ENCODE measurements at regions not wholly inside any gene's neighbourhood (a gene's known extent, or its start where the extent isn't known, plus 50 kb on each side); places are given as distances from the start of the nearest gene placed in this dataset.

GRCh38 chr17:13749166-13749890 lies 147.6 kb upstream of the HS3ST3A1 start:
- no peaks in the 10 kb centered on the region for H3K27me3 ChIP-seq (ENCODE audit: control insufficient read depth in 2 of 2, insufficient read depth in 1 of 2, low read length in 1 of 2)
- no peaks in the 10 kb centered on the region for H3K4me1 ChIP-seq (ENCODE audit: control insufficient read depth in 2 of 2, insufficient read depth in 2 of 2, low read length in 2 of 2)
- no peaks in the 10 kb centered on the region for H3K9me3 ChIP-seq (ENCODE audit: control insufficient read depth in 2 of 2, insufficient read depth in 1 of 2, low read length in 1 of 2)
- no peak for DNase-seq (ENCODE audit: low read depth in 6 of 9, low spot score in 9 of 9)
- H3K27ac ChIP-seq (ENCODE audit: low read depth in 1 of 2, low read length in 1 of 2) = no peak overlapping the region
- 88% methylated on average over 5 of the region's 5 CpGs for WGBS
- no peaks in the 10 kb centered on the region for H3K36me3 ChIP-seq (ENCODE audit: control insufficient read depth in 2 of 2, insufficient read depth in 2 of 2, low read length in 1 of 2)
- no peak overlapping the region for H3K4me3 ChIP-seq (ENCODE audit: low read length in 2 of 2)

- H3K9me3 ChIP-seq (ENCODE audit: control insufficient read depth in 2 of 2, insufficient read depth in 1 of 2, low read length in 1 of 2) = no peaks in the 10 kb centered on the region
- H3K4me1 ChIP-seq (ENCODE audit: control insufficient read depth in 2 of 2, insufficient read depth in 2 of 2, low read length in 2 of 2) = no peaks in the 10 kb centered on the region
- H3K4me3 ChIP-seq (ENCODE audit: low read length in 2 of 2) = no peak overlapping the region
- no peak for DNase-seq (ENCODE audit: low read depth in 6 of 9, low spot score in 9 of 9)
- no peaks in the 10 kb centered on the region for H3K27me3 ChIP-seq (ENCODE audit: control insufficient read depth in 2 of 2, insufficient read depth in 1 of 2, low read length in 1 of 2)
- H3K27ac ChIP-seq (ENCODE audit: low read depth in 1 of 2, low read length in 1 of 2) = no peak overlapping the region
- H3K36me3 ChIP-seq (ENCODE audit: control insufficient read depth in 2 of 2, insufficient read depth in 2 of 2, low read length in 1 of 2) = no peaks in the 10 kb centered on the region
- 52% methylated on average over 1 of the region's 1 CpG for WGBS
Observed at GRCh38 chr17:13749891-13750235, 148.1 kb upstream of the HS3ST3A1 start.

GRCh38 chr17:13750816-13751793 lies 149.4 kb upstream of the HS3ST3A1 start:
- no peaks in the 10 kb centered on the region for H3K4me1 ChIP-seq (ENCODE audit: control insufficient read depth in 2 of 2, insufficient read depth in 2 of 2, low read length in 2 of 2)
- no peaks in the 10 kb centered on the region for H3K9me3 ChIP-seq (ENCODE audit: control insufficient read depth in 2 of 2, insufficient read depth in 1 of 2, low read length in 1 of 2)
- DNase-seq (ENCODE audit: low read depth in 6 of 9, low spot score in 9 of 9) = no peak
- H3K27me3 ChIP-seq (ENCODE audit: control insufficient read depth in 2 of 2, insufficient read depth in 1 of 2, low read length in 1 of 2) = no peaks in the 10 kb centered on the region
- 63% methylated on average over 12 of the region's 12 CpGs for WGBS
- no peaks in the 10 kb centered on the region for H3K36me3 ChIP-seq (ENCODE audit: control insufficient read depth in 2 of 2, insufficient read depth in 2 of 2, low read length in 1 of 2)
- H3K27ac ChIP-seq (ENCODE audit: low read depth in 1 of 2, low read length in 1 of 2) = no peak overlapping the region
- no peak overlapping the region for H3K4me3 ChIP-seq (ENCODE audit: low read length in 2 of 2)

GRCh38 chr17:13753154-13753553 lies 151.4 kb upstream of the HS3ST3A1 start:
- 90% methylated on average over 3 of the region's 3 CpGs for WGBS
- H3K36me3 ChIP-seq (ENCODE audit: control insufficient read depth in 2 of 2, insufficient read depth in 2 of 2, low read length in 1 of 2) = no peaks in the 10 kb centered on the region
- H3K27me3 ChIP-seq (ENCODE audit: control insufficient read depth in 2 of 2, insufficient read depth in 1 of 2, low read length in 1 of 2) = no peaks in the 10 kb centered on the region
- H3K4me1 ChIP-seq (ENCODE audit: control insufficient read depth in 2 of 2, insufficient read depth in 2 of 2, low read length in 2 of 2) = no peaks in the 10 kb centered on the region
- no peak overlapping the region for H3K27ac ChIP-seq (ENCODE audit: low read depth in 1 of 2, low read length in 1 of 2)
- no peak for DNase-seq (ENCODE audit: low read depth in 6 of 9, low spot score in 9 of 9)
- no peak overlapping the region for H3K4me3 ChIP-seq (ENCODE audit: low read length in 2 of 2)
- H3K9me3 ChIP-seq (ENCODE audit: control insufficient read depth in 2 of 2, insufficient read depth in 1 of 2, low read length in 1 of 2) = no peaks in the 10 kb centered on the region

GRCh38 chr17:13753771-13754170 lies 152.0 kb upstream of the HS3ST3A1 start:
- DNase-seq (ENCODE audit: low read depth in 6 of 9, low spot score in 9 of 9) = no peak
- Histone ChIP-seq H3K4me1 (ENCODE audit: control insufficient read depth in 2 of 2, insufficient read depth in 2 of 2, low read length in 2 of 2) (no peaks in the 10 kb centered on the region), H3K27ac (ENCODE audit: low read depth in 1 of 2, low read length in 1 of 2) (no peak overlapping the region), H3K27me3 (ENCODE audit: control insufficient read depth in 2 of 2, insufficient read depth in 1 of 2, low read length in 1 of 2) (no peaks in the 10 kb centered on the region), H3K36me3 (ENCODE audit: control insufficient read depth in 2 of 2, insufficient read depth in 2 of 2, low read length in 1 of 2) (no peaks in the 10 kb centered on the region), H3K4me3 (ENCODE audit: low read length in 2 of 2) (no peak overlapping the region), H3K9me3 (ENCODE audit: control insufficient read depth in 2 of 2, insufficient read depth in 1 of 2, low read length in 1 of 2) (no peaks in the 10 kb centered on the region)
- 96% methylated on average over 1 of the region's 1 CpG for WGBS

- DNase-seq (ENCODE audit: low read depth in 6 of 9, low spot score in 9 of 9) = no peak
- no peaks in the 10 kb centered on the region for H3K36me3 ChIP-seq (ENCODE audit: control insufficient read depth in 2 of 2, insufficient read depth in 2 of 2, low read length in 1 of 2)
- 95% methylated on average over 8 of the region's 8 CpGs for WGBS
- H3K27me3 ChIP-seq (ENCODE audit: control insufficient read depth in 2 of 2, insufficient read depth in 1 of 2, low read length in 1 of 2) = no peaks in the 10 kb centered on the region
- H3K4me3 ChIP-seq (ENCODE audit: low read length in 2 of 2) = no peak overlapping the region
- no peak overlapping the region for H3K27ac ChIP-seq (ENCODE audit: low read depth in 1 of 2, low read length in 1 of 2)
- H3K4me1 ChIP-seq (ENCODE audit: control insufficient read depth in 2 of 2, insufficient read depth in 2 of 2, low read length in 2 of 2) = no peaks in the 10 kb centered on the region
- H3K9me3 ChIP-seq (ENCODE audit: control insufficient read depth in 2 of 2, insufficient read depth in 1 of 2, low read length in 1 of 2) = no peaks in the 10 kb centered on the region
Observed at GRCh38 chr17:13755851-13756250, 154.1 kb upstream of the HS3ST3A1 start.

GRCh38 chr17:13756763-13757162 lies 155.0 kb upstream of the HS3ST3A1 start:
- Histone ChIP-seq H3K9me3 (ENCODE audit: control insufficient read depth in 2 of 2, insufficient read depth in 1 of 2, low read length in 1 of 2) (no peaks in the 10 kb centered on the region), H3K36me3 (ENCODE audit: control insufficient read depth in 2 of 2, insufficient read depth in 2 of 2, low read length in 1 of 2) (no peaks in the 10 kb centered on the region), H3K27ac (ENCODE audit: low read depth in 1 of 2, low read length in 1 of 2) (no peak overlapping the region), H3K27me3 (ENCODE audit: control insufficient read depth in 2 of 2, insufficient read depth in 1 of 2, low read length in 1 of 2) (no peaks in the 10 kb centered on the region), H3K4me3 (ENCODE audit: low read length in 2 of 2) (no peak overlapping the region), H3K4me1 (ENCODE audit: control insufficient read depth in 2 of 2, insufficient read depth in 2 of 2, low read length in 2 of 2) (no peaks in the 10 kb centered on the region)
- DNase-seq (ENCODE audit: low read depth in 6 of 9, low spot score in 9 of 9) = no peak
- WGBS = 87% methylated on average over 2 of the region's 2 CpGs

GRCh38 chr17:13757871-13758270 lies 156.1 kb upstream of the HS3ST3A1 start:
- Histone ChIP-seq H3K27ac (ENCODE audit: low read depth in 1 of 2, low read length in 1 of 2) (no peak overlapping the region), H3K4me1 (ENCODE audit: control insufficient read depth in 2 of 2, insufficient read depth in 2 of 2, low read length in 2 of 2) (no peaks in the 10 kb centered on the region), H3K9me3 (ENCODE audit: control insufficient read depth in 2 of 2, insufficient read depth in 1 of 2, low read length in 1 of 2) (no peaks in the 10 kb centered on the region), H3K36me3 (ENCODE audit: control insufficient read depth in 2 of 2, insufficient read depth in 2 of 2, low read length in 1 of 2) (no peaks in the 10 kb centered on the region), H3K27me3 (ENCODE audit: control insufficient read depth in 2 of 2, insufficient read depth in 1 of 2, low read length in 1 of 2) (no peaks in the 10 kb centered on the region), H3K4me3 (ENCODE audit: low read length in 2 of 2) (no peak overlapping the region)
- DNase-seq (ENCODE audit: low read depth in 6 of 9, low spot score in 9 of 9) = no peak
- WGBS = 77% methylated on average over 2 of the region's 2 CpGs
